ENCODE measurements at regions not wholly inside any gene's neighbourhood (a gene's known extent, or its start where the extent isn't known, plus 50 kb on each side); places are given as distances from the start of the nearest gene placed in this dataset.
"Not testable (repeated sequence)": the region's sequence is repeated elsewhere in the genome, so short reads cannot be mapped to it uniquely, and the experiment has no call there.

DNA sequence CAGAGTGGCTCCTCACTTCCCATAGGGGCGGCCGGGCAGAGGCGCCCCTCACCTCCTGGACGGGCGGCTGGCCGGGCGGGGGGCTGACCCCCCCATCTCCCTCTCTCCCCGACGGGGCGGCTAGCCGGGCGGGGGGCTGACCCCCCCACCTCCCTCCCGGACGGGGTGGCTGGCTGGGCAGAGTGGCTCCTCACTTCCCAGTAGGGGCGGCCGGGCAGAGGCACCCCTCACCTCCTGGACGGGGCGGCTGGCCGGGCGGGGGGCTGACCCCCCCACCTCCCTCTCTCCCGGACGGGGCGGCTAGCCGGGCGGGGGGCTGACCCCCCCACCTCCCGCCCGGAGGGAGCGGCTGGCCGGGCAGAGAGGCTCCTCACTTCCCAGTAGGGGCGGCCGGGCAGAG, 203.4 kb downstream of the SOX4 start:
- not testable (repeated sequence) for H3K27ac Mint-ChIP-seq; H3K27me3 Mint-ChIP-seq; H3K36me3 Mint-ChIP-seq; H3K4me1 Mint-ChIP-seq (ENCODE audit: low read depth); H3K4me3 Mint-ChIP-seq; H3K9me3 Mint-ChIP-seq (ENCODE audit: low read depth)

- no peak overlapping the region for H3K27ac Mint-ChIP-seq
- H3K27me3 Mint-ChIP-seq, result no peaks in the 10 kb centered on the region
- no peaks in the 10 kb centered on the region for H3K36me3 Mint-ChIP-seq
- no peak overlapping the region for H3K4me3 Mint-ChIP-seq
- no peaks in the 10 kb centered on the region for H3K4me1 Mint-ChIP-seq (ENCODE audit: low read depth)
- no peaks in the 10 kb centered on the region for H3K9me3 Mint-ChIP-seq (ENCODE audit: low read depth)
These were observed 204.9 kb downstream of the SOX4 start for GRCh38 chr6:21798468-21798867.

GRCh38 chr6:21800330-21800729, 206.8 kb downstream of the SOX4 start:
- Mint-ChIP-seq H3K36me3 (no peaks in the 10 kb centered on the region), H3K27ac (no peak overlapping the region), H3K9me3 (ENCODE audit: low read depth) (no peaks in the 10 kb centered on the region), H3K4me3 (no peak overlapping the region), H3K4me1 (ENCODE audit: low read depth) (no peaks in the 10 kb centered on the region), H3K27me3 (no peaks in the 10 kb centered on the region)

DNA sequence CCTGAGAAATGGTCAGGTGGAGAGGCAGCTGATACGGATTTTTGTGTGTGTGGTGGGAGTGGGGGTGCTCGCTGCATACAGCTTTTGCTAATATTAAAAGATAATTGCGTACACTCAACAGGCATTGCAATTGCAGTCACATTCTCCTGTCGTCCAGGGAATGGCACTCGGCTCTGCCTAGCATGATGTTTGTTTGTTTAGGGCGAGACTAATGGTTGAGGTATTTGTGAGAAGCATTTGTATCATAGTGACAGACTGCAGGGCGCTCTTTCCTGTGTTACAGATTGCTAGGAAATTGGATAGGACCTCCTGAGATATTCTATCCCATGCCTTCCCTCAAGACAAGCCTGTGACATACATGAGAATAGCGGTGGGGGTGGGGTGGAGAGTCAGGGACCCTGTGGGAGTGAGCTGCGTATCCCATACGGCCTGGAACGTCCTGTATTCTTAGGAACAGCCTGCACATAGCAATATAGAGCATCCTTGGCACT, 207.4 kb downstream of the SOX4 start:
- Mint-ChIP-seq H3K4me1 (ENCODE audit: low read depth) (no peaks in the 10 kb centered on the region), H3K36me3 (no peaks in the 10 kb centered on the region), H3K27me3 (no peaks in the 10 kb centered on the region), H3K4me3 (no peak overlapping the region), H3K9me3 (ENCODE audit: low read depth) (no peaks in the 10 kb centered on the region), H3K27ac (no peak overlapping the region)

DNA sequence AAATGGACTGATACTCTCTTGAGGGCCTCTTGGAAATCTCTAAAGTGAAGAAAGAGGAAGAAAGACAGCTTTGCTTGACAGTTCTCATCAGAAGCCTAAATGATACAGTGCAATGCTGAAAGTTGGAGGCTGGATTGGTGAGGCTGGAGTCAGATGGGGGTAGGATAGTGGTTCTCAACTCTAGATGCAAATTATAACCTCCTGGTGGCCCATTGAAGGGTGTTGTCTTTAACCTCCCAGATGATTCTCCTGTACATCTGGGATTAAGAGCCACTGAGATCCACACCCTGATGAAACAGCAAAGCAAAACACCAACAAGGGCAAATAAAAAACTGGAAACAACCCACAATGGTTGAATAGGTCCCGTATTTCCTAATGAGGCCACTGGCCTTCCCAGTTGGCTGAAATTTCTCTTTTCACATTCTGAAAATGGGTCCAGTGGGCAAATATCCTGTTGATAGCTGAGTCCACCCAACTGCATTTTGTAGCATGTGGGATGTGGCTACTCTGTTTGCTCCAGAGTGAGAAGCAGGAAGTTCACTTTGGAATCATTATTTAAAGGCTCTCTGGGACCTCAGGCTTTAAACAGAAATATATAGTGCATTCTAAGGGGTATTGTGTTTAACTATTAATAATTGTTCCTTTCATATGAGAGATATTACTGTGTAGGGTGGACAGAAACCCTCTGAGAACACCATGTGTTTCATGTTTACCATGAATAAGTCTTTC, 208.1 kb downstream of the SOX4 start:
- no peaks in the 10 kb centered on the region for H3K27me3 Mint-ChIP-seq
- no peaks in the 10 kb centered on the region for H3K4me1 Mint-ChIP-seq (ENCODE audit: low read depth)
- no peaks in the 10 kb centered on the region for H3K36me3 Mint-ChIP-seq
- no peaks in the 10 kb centered on the region for H3K9me3 Mint-ChIP-seq (ENCODE audit: low read depth)
- H3K4me3 Mint-ChIP-seq, result no peak overlapping the region
- H3K27ac Mint-ChIP-seq, result no peak overlapping the region

- no peak overlapping the region for H3K27ac Mint-ChIP-seq
- H3K36me3 Mint-ChIP-seq, result no peaks in the 10 kb centered on the region
- H3K9me3 Mint-ChIP-seq (ENCODE audit: low read depth), result no peaks in the 10 kb centered on the region
- no peaks in the 10 kb centered on the region for H3K27me3 Mint-ChIP-seq
- H3K4me3 Mint-ChIP-seq, result no peak overlapping the region
- H3K4me1 Mint-ChIP-seq (ENCODE audit: low read depth), result no peaks in the 10 kb centered on the region
These were observed 208.7 kb downstream of the SOX4 start for GRCh38 chr6:21802175-21802822.

- no peak overlapping the region for H3K4me3 Mint-ChIP-seq
- no peaks in the 10 kb centered on the region for H3K27me3 Mint-ChIP-seq
- no peaks in the 10 kb centered on the region for H3K36me3 Mint-ChIP-seq
- H3K9me3 Mint-ChIP-seq (ENCODE audit: low read depth), result no peaks in the 10 kb centered on the region
- no peak overlapping the region for H3K27ac Mint-ChIP-seq
- no peaks in the 10 kb centered on the region for H3K4me1 Mint-ChIP-seq (ENCODE audit: low read depth)
These were observed 211.5 kb downstream of the SOX4 start for GRCh38 chr6:21804941-21805610.

DNA sequence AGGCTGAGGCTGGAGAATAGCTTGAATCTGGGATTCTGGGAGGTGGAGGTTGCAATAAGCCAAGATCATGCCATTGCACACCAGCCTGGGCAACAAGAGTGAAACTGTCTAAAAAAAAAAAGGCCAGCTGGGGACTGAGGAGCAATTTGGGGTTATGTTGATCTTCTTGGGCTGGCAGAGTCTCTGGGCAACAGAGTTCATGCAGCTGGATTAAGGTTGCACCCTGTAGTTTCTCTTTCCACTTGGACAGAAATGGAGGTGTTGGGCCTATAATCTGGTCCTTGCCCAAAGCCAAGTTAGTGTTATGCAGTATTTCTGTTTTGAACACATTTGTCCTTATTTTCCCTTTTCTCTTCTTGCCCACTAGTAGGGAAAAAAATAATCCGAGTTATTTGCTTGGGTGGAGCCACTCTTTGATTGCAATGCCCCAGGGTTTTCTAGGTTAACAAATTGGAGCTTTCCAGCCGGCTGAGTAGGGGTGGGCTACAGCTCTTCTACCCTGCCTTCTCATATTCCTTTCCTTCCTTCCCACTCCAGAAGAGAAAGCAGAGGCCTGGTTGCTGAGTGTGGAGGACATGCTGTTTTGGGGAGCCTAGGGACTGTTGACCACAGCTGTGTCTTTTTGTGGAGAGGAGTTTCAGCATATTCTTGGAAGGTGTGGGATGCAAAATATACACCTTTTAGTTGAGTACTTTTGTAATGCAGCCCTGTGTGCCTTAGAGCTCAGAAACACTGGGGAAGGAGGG, 213.9 kb downstream of the SOX4 start:
- Mint-ChIP-seq H3K36me3 (no peaks in the 10 kb centered on the region), H3K27me3 (no peaks in the 10 kb centered on the region), H3K9me3 (ENCODE audit: low read depth) (no peaks in the 10 kb centered on the region), H3K4me1 (ENCODE audit: low read depth) (no peaks in the 10 kb centered on the region), H3K4me3 (no peak overlapping the region), H3K27ac (no peak overlapping the region)

GRCh38 chr6:21808045-21808470, 214.5 kb downstream of the SOX4 start:
- no peaks in the 10 kb centered on the region for H3K4me1 Mint-ChIP-seq (ENCODE audit: low read depth)
- no peak overlapping the region for H3K27ac Mint-ChIP-seq
- H3K36me3 Mint-ChIP-seq, result no peaks in the 10 kb centered on the region
- H3K27me3 Mint-ChIP-seq, result peaks cover 1% of the 10 kb centered on the region
- H3K9me3 Mint-ChIP-seq (ENCODE audit: low read depth), result no peaks in the 10 kb centered on the region
- H3K4me3 Mint-ChIP-seq, result no peak overlapping the region

DNA sequence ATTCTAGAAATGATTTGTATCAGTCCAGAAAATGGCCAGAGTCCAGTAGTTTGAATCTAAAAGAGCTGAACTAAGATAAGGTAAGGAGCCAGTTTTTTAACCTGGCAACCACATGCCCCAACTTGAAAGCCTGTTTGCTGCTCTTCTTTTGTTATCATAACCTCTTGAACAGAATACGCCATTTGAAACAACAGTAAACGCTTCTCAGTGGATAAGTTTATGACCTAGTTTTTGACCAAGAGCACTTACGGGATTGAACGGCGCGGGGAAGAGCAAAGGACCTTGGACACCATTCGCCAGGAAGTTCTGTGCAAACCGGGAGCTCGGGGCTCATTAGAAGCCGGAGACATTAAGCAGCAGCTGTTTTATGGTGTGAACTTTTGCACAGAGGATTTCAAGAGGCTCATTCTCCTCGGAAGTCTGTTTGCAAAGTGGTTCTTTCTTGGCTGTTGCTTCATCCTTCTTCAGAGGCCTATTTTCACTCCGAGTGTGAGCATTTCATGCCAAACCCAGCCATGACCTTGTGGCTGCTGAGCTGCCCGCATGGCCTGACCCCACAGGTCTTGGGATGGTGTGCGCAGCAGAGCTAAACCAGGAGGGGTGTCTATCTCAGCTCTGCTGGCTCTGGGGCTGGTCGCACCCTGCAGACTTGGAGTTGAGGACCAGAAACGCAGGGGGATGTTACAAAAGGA, 215.1 kb downstream of the SOX4 start:
- H3K4me1 Mint-ChIP-seq (ENCODE audit: low read depth), result no peaks in the 10 kb centered on the region
- H3K4me3 Mint-ChIP-seq, result no peak overlapping the region
- peaks cover 1% of the 10 kb centered on the region for H3K27me3 Mint-ChIP-seq
- H3K27ac Mint-ChIP-seq, result no peak overlapping the region
- H3K36me3 Mint-ChIP-seq, result no peaks in the 10 kb centered on the region
- no peaks in the 10 kb centered on the region for H3K9me3 Mint-ChIP-seq (ENCODE audit: low read depth)

DNA sequence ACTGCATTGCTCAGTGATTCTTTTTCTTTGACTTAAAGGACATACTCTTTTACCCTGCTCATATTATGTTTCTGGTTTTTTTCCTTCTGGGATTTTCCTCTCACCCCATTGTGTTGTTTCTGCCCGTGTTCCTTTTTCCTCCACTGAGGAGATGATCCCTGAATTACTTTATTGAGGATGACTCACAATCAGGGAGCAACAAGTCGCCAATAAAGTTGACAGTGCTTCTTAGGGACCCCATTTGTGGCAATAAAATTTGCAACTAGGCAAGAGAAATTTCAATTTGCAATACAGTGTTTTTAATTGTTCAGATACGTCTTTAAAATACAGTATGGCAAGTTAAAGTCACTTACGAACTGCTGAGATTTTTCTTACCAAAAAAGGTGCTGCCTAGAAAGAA, 217.9 kb downstream of the SOX4 start:
- Mint-ChIP-seq H3K9me3 (ENCODE audit: low read depth) (no peaks in the 10 kb centered on the region), H3K27ac (no peak overlapping the region), H3K36me3 (no peaks in the 10 kb centered on the region), H3K27me3 (peaks cover 1% of the 10 kb centered on the region), H3K4me1 (ENCODE audit: low read depth) (no peaks in the 10 kb centered on the region), H3K4me3 (no peak overlapping the region)

DNA sequence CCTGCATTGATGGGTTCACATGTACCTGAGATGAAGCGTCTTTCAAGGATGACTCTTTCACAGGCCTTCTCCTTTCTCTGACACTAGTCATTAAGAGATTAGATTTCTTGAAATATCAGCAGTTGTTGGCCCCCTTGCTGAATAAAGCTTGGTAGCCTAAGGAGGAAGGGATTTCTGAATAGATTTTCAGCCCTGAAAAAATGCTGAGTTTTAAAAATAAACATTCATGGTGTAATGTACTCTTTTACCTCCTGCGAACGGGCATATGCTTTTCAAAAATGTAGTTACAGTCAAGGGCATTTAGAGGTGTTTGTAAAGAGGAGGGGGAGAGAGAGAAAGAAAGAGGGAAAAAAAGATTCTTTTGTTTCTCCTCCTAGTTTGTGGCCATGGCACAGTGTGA, 222.7 kb downstream of the SOX4 start:
- peaks cover 1% of the 10 kb centered on the region for H3K27me3 Mint-ChIP-seq
- no peaks in the 10 kb centered on the region for H3K4me1 Mint-ChIP-seq (ENCODE audit: low read depth)
- H3K9me3 Mint-ChIP-seq (ENCODE audit: low read depth), result no peaks in the 10 kb centered on the region
- no peak overlapping the region for H3K27ac Mint-ChIP-seq
- no peak overlapping the region for H3K4me3 Mint-ChIP-seq
- H3K36me3 Mint-ChIP-seq, result no peaks in the 10 kb centered on the region

DNA sequence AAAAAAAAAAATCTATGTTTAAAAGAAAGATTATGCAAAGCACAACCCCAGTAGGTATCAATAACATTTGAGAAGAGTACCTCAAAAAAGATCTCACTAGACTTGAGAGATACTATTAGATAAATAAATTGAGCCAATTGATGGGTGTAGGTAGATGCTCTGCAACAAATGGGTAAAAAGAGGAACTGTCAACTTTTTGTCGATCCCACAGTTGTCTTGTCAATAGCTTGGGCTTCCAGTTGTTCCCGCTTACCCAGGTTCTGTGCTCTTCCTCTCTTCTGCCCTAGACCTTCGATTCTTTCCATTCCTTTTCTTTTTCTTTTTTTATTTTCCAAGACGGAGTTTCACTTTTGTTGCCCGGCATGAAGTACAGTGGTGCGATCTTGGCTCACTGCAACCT, 226.9 kb downstream of the SOX4 start:
- no peaks in the 10 kb centered on the region for H3K27me3 Mint-ChIP-seq
- H3K27ac Mint-ChIP-seq, result no peak overlapping the region
- no peaks in the 10 kb centered on the region for H3K36me3 Mint-ChIP-seq
- no peaks in the 10 kb centered on the region for H3K9me3 Mint-ChIP-seq (ENCODE audit: low read depth)
- no peaks in the 10 kb centered on the region for H3K4me1 Mint-ChIP-seq (ENCODE audit: low read depth)
- no peak overlapping the region for H3K4me3 Mint-ChIP-seq

DNA sequence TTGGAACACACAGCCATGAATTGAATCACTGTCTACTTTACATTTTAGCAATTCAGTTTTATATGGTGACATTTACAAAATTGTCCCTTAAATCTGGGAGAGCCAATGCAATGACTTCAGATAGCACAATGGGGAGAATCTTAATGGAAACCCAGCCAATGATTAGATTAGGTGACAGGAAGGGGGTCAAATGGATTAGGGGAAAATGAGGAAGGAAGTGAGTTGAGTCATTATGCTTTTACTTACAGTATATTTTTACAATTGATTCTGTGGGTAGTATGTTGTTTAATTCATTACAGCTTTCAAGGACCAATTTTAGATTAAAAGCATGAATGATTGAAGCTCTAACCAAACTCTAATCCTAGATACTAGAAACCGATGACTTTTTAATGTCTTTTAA, 229.8 kb downstream of the SOX4 start:
- Mint-ChIP-seq H3K4me1 (ENCODE audit: low read depth) (no peaks in the 10 kb centered on the region), H3K27me3 (no peaks in the 10 kb centered on the region), H3K4me3 (no peak overlapping the region), H3K27ac (no peak overlapping the region), H3K9me3 (ENCODE audit: low read depth) (no peaks in the 10 kb centered on the region), H3K36me3 (no peaks in the 10 kb centered on the region)
